Tibial artery (tissue), 4 donors: ENCODE measurements at regions not wholly inside any gene's neighbourhood (a gene's known extent, or its start where the extent isn't known, plus 50 kb on each side); places are given as distances from the start of the nearest gene placed in this dataset.

Source experiments
- DNase-seq, 2 donors: peaks; one replicate each; pipeline ENCODE4 v3.0.0-alpha.2; 2019
- H3K27ac ChIP-seq, 2 donors: fragments of 200-600 bp; sonication (generic) in 1 of 2; 1 replicate in 1 of 2; 2 replicates in 1 of 2; pipeline ENCODE4 v1.5.1; 2018 to 2019; ENCODE audit warnings: mild to moderate bottlenecking in 1 of 2
- H3K27me3 ChIP-seq, 2 donors: fragments of 200-600 bp; sonication (generic) in 1 of 2; one replicate each; pipeline versions ENCODE4 v1.5.1 to v1.6.0; 2016 to 2019
- H3K36me3 ChIP-seq, 3 donors: fragments of 200-600 bp; sonication (generic) in 2 of 3; one replicate each; pipeline ENCODE4 v1.5.1; 2016 to 2019; ENCODE audit warnings: mild to moderate bottlenecking in 2 of 3
- H3K4me1 ChIP-seq, 4 donors: fragments of 200-600 bp; sonication (generic) in 2 of 4; 1 replicate in 3 of 4; 2 replicates in 1 of 4; pipeline ENCODE4 v1.5.1; 2016 to 2019
- H3K4me3 ChIP-seq, 2 donors: fragments of 200-600 bp; sonication (generic) in 1 of 2; 1 replicate in 1 of 2; 2 replicates in 1 of 2; pipeline ENCODE4 v1.5.1; 2018 to 2019; ENCODE audit warnings: mild to moderate bottlenecking in 2 of 2
- H3K9me3 ChIP-seq, 3 donors: fragments of 200-600 bp; sonication (generic) in 1 of 3; one replicate each; pipeline ENCODE4 v1.5.1; 2016 to 2019
- intact Hi-C: fragments of 100-400 bp; cut with DNase I; formaldehyde crosslinking; loops from one replicate; pipeline ENCODE4 v1.15.0; 2023; ENCODE audit warnings: low total_unique reads
- TF ChIP-seq, protein P1 (sequence below), 2 experiments: fragments of 200-600 bp in 1 of 2; fragments of 450-650 bp in 1 of 2; IDR thresholded peaks; one replicate each; pipeline ENCODE4 v1.5.1; 2017 to 2019; ENCODE audit warnings: antibody characterized with exemption in 2 of 2, mild to moderate bottlenecking in 1 of 2, moderate library complexity in 1 of 2

GRCh38 chr14:59086241-59086882 is 102.1 kb upstream of the DAAM1 start:
- Histone ChIP-seq H3K27ac (no peak overlapping the region), H3K4me1 (no peaks in the 10 kb centered on the region), H3K27me3 (peaks cover 0 to 10% of the 10 kb centered on the region in 2 donors), H3K4me3 (no peak overlapping the region), H3K36me3 (no peaks in the 10 kb centered on the region), H3K9me3 (no peaks in the 10 kb centered on the region)
- intact Hi-C loops, result no loop called here
- TF ChIP-seq, protein P1, sequence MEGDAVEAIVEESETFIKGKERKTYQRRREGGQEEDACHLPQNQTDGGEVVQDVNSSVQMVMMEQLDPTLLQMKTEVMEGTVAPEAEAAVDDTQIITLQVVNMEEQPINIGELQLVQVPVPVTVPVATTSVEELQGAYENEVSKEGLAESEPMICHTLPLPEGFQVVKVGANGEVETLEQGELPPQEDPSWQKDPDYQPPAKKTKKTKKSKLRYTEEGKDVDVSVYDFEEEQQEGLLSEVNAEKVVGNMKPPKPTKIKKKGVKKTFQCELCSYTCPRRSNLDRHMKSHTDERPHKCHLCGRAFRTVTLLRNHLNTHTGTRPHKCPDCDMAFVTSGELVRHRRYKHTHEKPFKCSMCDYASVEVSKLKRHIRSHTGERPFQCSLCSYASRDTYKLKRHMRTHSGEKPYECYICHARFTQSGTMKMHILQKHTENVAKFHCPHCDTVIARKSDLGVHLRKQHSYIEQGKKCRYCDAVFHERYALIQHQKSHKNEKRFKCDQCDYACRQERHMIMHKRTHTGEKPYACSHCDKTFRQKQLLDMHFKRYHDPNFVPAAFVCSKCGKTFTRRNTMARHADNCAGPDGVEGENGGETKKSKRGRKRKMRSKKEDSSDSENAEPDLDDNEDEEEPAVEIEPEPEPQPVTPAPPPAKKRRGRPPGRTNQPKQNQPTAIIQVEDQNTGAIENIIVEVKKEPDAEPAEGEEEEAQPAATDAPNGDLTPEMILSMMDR (IDR thresholded peaks at IDR 0.05), result no peak
- DNase-seq, result no peak

DNA sequence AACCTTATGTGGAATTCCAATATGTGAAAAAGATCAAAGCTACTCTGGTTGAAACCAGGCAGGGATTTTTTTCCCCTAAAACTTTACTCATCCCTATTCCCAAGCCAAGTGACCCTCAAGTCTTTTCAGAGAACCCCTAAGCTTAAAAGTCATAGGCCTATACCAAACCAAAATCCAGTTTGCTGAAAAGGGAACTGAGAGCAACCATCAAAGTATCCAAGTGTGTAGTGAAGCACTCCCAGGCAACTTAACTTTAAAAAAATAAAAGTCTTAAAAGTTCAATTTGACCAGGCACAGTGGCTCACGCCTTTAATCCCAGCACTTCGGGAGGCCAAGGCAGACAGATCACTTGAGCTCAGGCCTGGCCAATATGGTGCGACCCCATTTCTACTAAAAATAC is 101.2 kb upstream of the DAAM1 start:
- H3K36me3 ChIP-seq, result no peaks in the 10 kb centered on the region
- no peak overlapping the region for H3K4me3 ChIP-seq
- no peaks in the 10 kb centered on the region for H3K9me3 ChIP-seq
- intact Hi-C loops, result no loop called here
- no peak overlapping the region for H3K27ac ChIP-seq
- H3K27me3 ChIP-seq, result peaks cover 0 to 12% of the 10 kb centered on the region in 2 donors
- TF ChIP-seq, protein P1 (IDR thresholded peaks at IDR 0.05), result no peak
- H3K4me1 ChIP-seq, result no peaks in the 10 kb centered on the region
- no peak for DNase-seq

- Histone ChIP-seq H3K9me3 (no peaks in the 10 kb centered on the region), H3K36me3 (no peaks in the 10 kb centered on the region), H3K4me1 (no peaks in the 10 kb centered on the region), H3K27me3 (peaks cover 0 to 12% of the 10 kb centered on the region in 2 donors), H3K27ac (no peak overlapping the region), H3K4me3 (no peak overlapping the region)
- TF ChIP-seq, protein P1 (IDR thresholded peaks at IDR 0.05), result no peak
- no peak for DNase-seq
- intact Hi-C loops, result no loop called here
Observed at GRCh38 chr14:59087711-59088110, 100.8 kb upstream of the DAAM1 start.

GRCh38 chr14:59090572-59090971 is 97.9 kb upstream of the DAAM1 start:
- Histone ChIP-seq H3K36me3 (no peaks in the 10 kb centered on the region), H3K27me3 (peaks cover 0 to 9% of the 10 kb centered on the region in 2 donors), H3K27ac (no peak overlapping the region), H3K4me3 (no peak overlapping the region), H3K4me1 (no peaks in the 10 kb centered on the region), H3K9me3 (no peaks in the 10 kb centered on the region)
- intact Hi-C loops, result no loop called here
- TF ChIP-seq, protein P1 (IDR thresholded peaks at IDR 0.05), result no peak
- no peak for DNase-seq

GRCh38 chr14:59091404-59091803 is 97.1 kb upstream of the DAAM1 start:
- Histone ChIP-seq H3K9me3 (no peaks in the 10 kb centered on the region), H3K4me3 (no peak overlapping the region), H3K27ac (no peak overlapping the region), H3K36me3 (no peaks in the 10 kb centered on the region), H3K4me1 (no peaks in the 10 kb centered on the region), H3K27me3 (peaks cover 0 to 9% of the 10 kb centered on the region in 2 donors)
- intact Hi-C loops, result no loop called here
- TF ChIP-seq, protein P1 (IDR thresholded peaks at IDR 0.05), result no peak
- no peak for DNase-seq

GRCh38 chr14:59091976-59092375 is 96.5 kb upstream of the DAAM1 start:
- no peaks in the 10 kb centered on the region for H3K36me3 ChIP-seq
- intact Hi-C loops, result no loop called here
- H3K9me3 ChIP-seq, result no peaks in the 10 kb centered on the region
- H3K27me3 ChIP-seq, result peaks cover 0 to 9% of the 10 kb centered on the region in 2 donors
- DNase-seq, result no peak
- TF ChIP-seq, protein P1 (IDR thresholded peaks at IDR 0.05), result no peak
- H3K4me3 ChIP-seq, result no peak overlapping the region
- no peak overlapping the region for H3K27ac ChIP-seq
- H3K4me1 ChIP-seq, result no peaks in the 10 kb centered on the region
